OCI-LY1 (cell line): ENCODE measurements at regions not wholly inside any gene's neighbourhood (a gene's known extent, or its start where the extent isn't known, plus 50 kb on each side); places are given as distances from the start of the nearest gene placed in this dataset.

ENCODE experiments used
- H2AFZ ChIP-seq: fragments of 200-600 bp; sonication (generic), shearing (Covaris generic); 2 replicates; pipeline ENCODE4 v1.6.0; 2014; ENCODE audit warnings: antibody characterized with exemption, mild to moderate bottlenecking, low read length
- H3F3A ChIP-seq: fragments of 200-600 bp; sonication (generic), shearing (Covaris generic); 2 replicates; pipeline ENCODE4 v1.6.0; 2014; ENCODE audit warnings: mild to moderate bottlenecking, antibody characterized with exemption, low read length, moderate library complexity; ENCODE audit not compliant: insufficient read depth
- H3K27ac ChIP-seq: fragments of 200-600 bp; sonication (generic); 2 replicates; pipeline ENCODE4 v1.5.1; 2014; ENCODE audit warnings: low read length, mixed run types, mild to moderate bottlenecking, low read depth; ENCODE audit not compliant: poor library complexity, severe bottlenecking
- H3K27me3 ChIP-seq: fragments of 200-600 bp; sonication (generic); 2 replicates; pipeline ENCODE4 v1.6.0; 2014; ENCODE audit warnings: antibody characterized with exemption, mild to moderate bottlenecking, low read length, moderate library complexity; ENCODE audit not compliant: insufficient read depth
- H3K36me3 ChIP-seq: fragments of 200-600 bp; sonication (generic); 2 replicates; pipeline ENCODE4 v1.6.1; 2014; ENCODE audit warnings: mild to moderate bottlenecking, antibody characterized with exemption, low read length, moderate library complexity, mixed read lengths; ENCODE audit not compliant: insufficient read depth
- H3K4me1 ChIP-seq: fragments of 200-600 bp; sonication (generic); 2 replicates; pipeline ENCODE4 v1.5.1; 2014; ENCODE audit warnings: mild to moderate bottlenecking, low read length, moderate library complexity; ENCODE audit not compliant: insufficient read depth, severe bottlenecking
- H3K4me2 ChIP-seq: fragments of 200-600 bp; sonication (generic), shearing (Covaris generic); 2 replicates; pipeline ENCODE4 v1.6.1; 2014; ENCODE audit warnings: low read length
- H3K4me3 ChIP-seq: fragments of 200-600 bp; sonication (generic); 2 replicates; pipeline ENCODE4 v1.5.1; 2014; ENCODE audit warnings: low read length, low read depth, mild to moderate bottlenecking, mixed read lengths; ENCODE audit not compliant: poor library complexity, severe bottlenecking
- H3K79me2 ChIP-seq: fragments of 200-600 bp; shearing (Covaris generic); 2 replicates; pipeline ENCODE4 v1.6.1; 2016; ENCODE audit warnings: mixed run types, low read length, mixed read lengths; ENCODE audit not compliant: insufficient read depth
- H3K9ac ChIP-seq: fragments of 200-600 bp; sonication (generic), shearing (Covaris generic); 2 replicates; pipeline ENCODE4 v1.6.1; 2014; ENCODE audit warnings: mild to moderate bottlenecking, low read length, mixed read lengths
- H3K9me2 ChIP-seq: fragments of 200-600 bp; sonication (generic), shearing (Covaris generic); 2 replicates; pipeline ENCODE4 v1.6.1; 2014; ENCODE audit warnings: low read depth, mild to moderate bottlenecking, low read length, mixed read lengths
- H3K9me3 ChIP-seq: fragments of 200-600 bp; shearing (Covaris generic); 2 replicates; pipeline ENCODE4 v1.6.1; 2014; ENCODE audit warnings: low read length, mixed read lengths
- H4K20me1 ChIP-seq: fragments of 200-600 bp; sonication (generic), shearing (Covaris generic); 2 replicates; pipeline ENCODE4 v1.6.0; 2016; ENCODE audit warnings: mild to moderate bottlenecking, low read length; ENCODE audit not compliant: insufficient read depth
- CTCF ChIP-seq: fragments of 200-600 bp; sonication (generic), shearing (Covaris generic); IDR thresholded peaks from 2 replicates; pipeline ENCODE4 v1.5.1; 2017; ENCODE audit warnings: mild to moderate bottlenecking, antibody characterized with exemption, low read length, moderate library complexity, mixed read lengths
- EZH2 ChIP-seq: fragments of 200-600 bp; sonication (generic), shearing (Covaris generic); IDR thresholded peaks from 2 replicates; pipeline ENCODE4 v1.8.0; 2017; ENCODE audit warnings: borderline replicate concordance, mixed run types, mild to moderate bottlenecking, antibody characterized with exemption, low read length, moderate library complexity, mixed read lengths

DNA sequence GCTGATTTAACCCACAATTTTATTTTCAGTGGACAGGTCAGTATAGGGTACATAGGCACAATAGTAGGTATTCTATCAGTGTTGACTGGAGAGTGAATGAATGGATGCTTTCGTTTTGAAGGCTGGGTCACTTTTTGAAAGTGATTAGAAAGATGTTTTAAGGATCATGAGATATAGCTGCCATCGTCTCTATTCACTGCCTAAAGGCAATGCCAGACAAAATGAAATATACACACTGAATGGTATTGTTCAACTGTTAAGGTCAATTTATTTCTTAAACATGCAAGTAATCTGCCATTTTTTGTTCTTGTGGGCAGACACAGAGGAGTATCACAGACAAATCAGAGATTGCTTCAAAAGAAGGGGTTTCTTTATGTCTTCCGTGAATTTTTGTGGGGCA is 395.3 kb downstream of the VGLL3 start:
- no peak overlapping the region for H3K9ac ChIP-seq
- H3K4me3 ChIP-seq, result no peak overlapping the region
- H3K4me1 ChIP-seq, result no peaks in the 10 kb centered on the region
- no peaks in the 10 kb centered on the region for H3K9me2 ChIP-seq
- H3K27ac ChIP-seq, result no peak overlapping the region
- no peak overlapping the region for H3K4me2 ChIP-seq
- no peaks in the 10 kb centered on the region for H3K36me3 ChIP-seq
- TF ChIP-seq CTCF, result no peak
- TF ChIP-seq EZH2, result no peak
- H4K20me1 ChIP-seq, result no peaks in the 10 kb centered on the region
- H2AFZ ChIP-seq, result no peak overlapping the region
- H3K27me3 ChIP-seq, result no peaks in the 10 kb centered on the region
- H3K79me2 ChIP-seq, result no peaks in the 10 kb centered on the region
- no peaks in the 10 kb centered on the region for H3F3A ChIP-seq
- no peaks in the 10 kb centered on the region for H3K9me3 ChIP-seq

- Histone ChIP-seq H3K36me3 (no peaks in the 10 kb centered on the region), H2AFZ (no peak overlapping the region), H3K79me2 (no peaks in the 10 kb centered on the region), H3K9ac (no peak overlapping the region), H3K9me2 (no peaks in the 10 kb centered on the region), H3K9me3 (no peaks in the 10 kb centered on the region), H3F3A (no peaks in the 10 kb centered on the region), H3K27me3 (no peaks in the 10 kb centered on the region), H4K20me1 (no peaks in the 10 kb centered on the region), H3K27ac (no peak overlapping the region), H3K4me1 (no peaks in the 10 kb centered on the region), H3K4me3 (no peak overlapping the region), H3K4me2 (no peak overlapping the region)
- TF ChIP-seq EZH2, result no peak
- no peak for TF ChIP-seq CTCF
These were observed 396.1 kb downstream of the VGLL3 start for GRCh38 chr3:86594838-86595237.

- Histone ChIP-seq H3K9me3 (no peaks in the 10 kb centered on the region), H3K36me3 (no peaks in the 10 kb centered on the region), H4K20me1 (no peaks in the 10 kb centered on the region), H3K9ac (no peak overlapping the region), H3F3A (no peaks in the 10 kb centered on the region), H3K9me2 (no peaks in the 10 kb centered on the region), H2AFZ (no peak overlapping the region), H3K27me3 (no peaks in the 10 kb centered on the region), H3K4me2 (no peak overlapping the region), H3K4me3 (no peak overlapping the region), H3K27ac (no peak overlapping the region), H3K79me2 (no peaks in the 10 kb centered on the region), H3K4me1 (no peaks in the 10 kb centered on the region)
- no peak for TF ChIP-seq CTCF
- no peak for TF ChIP-seq EZH2
These were observed 412.9 kb downstream of the VGLL3 start for GRCh38 chr3:86578071-86578470.
